SK-N-SH treated with all-trans-retinoic acid at 6 μM for 48 hours (cell line): ENCODE measurements at regions not wholly inside any gene's neighbourhood (a gene's known extent, or its start where the extent isn't known, plus 50 kb on each side); places are given as distances from the start of the nearest gene placed in this dataset.

ENCODE experiments used
- ATAC-seq: fragments of 200-7000 bp; cut with Tn5 transposase; 3 replicates; pipeline ENCODE4 v1.9.1; 2020; ENCODE audit warnings: mild to moderate bottlenecking, moderate library complexity
- ARNTL ChIP-seq: fragments of 450-650 bp; formaldehyde crosslinking; IDR thresholded peaks from 2 replicates; pipeline ENCODE4 v1.5.0; 2020; ENCODE audit warnings: low read depth, mild to moderate bottlenecking, moderate library complexity, borderline replicate concordance
- BACH2 ChIP-seq: fragments of 250-450 bp; sonication (Bioruptor Pico); IDR thresholded peaks from 2 replicates; pipeline ENCODE4 v1.9.0; 2021; ENCODE audit warnings: mild to moderate bottlenecking, borderline replicate concordance
- CREB5 ChIP-seq: fragments of 250-450 bp; sonication (Bioruptor Pico); IDR thresholded peaks from 2 replicates; pipeline ENCODE4 v1.5.1; 2020; ENCODE audit warnings: low read depth, mild to moderate bottlenecking, moderate library complexity
- CSDC2 ChIP-seq: fragments of 250-450 bp; sonication (Bioruptor Pico); IDR thresholded peaks from 2 replicates; pipeline ENCODE4 v1.5.0; 2020; ENCODE audit warnings: mild to moderate bottlenecking, moderate library complexity
- CSRNP3 ChIP-seq: fragments of 250-450 bp; sonication (Bioruptor Pico); IDR thresholded peaks from 2 replicates; pipeline ENCODE4 v1.5.1; 2021; ENCODE audit warnings: mild to moderate bottlenecking, moderate library complexity
- ISL1 ChIP-seq: fragments of 250-450 bp; sonication (Bioruptor Pico); IDR thresholded peaks from 2 replicates; pipeline ENCODE4 v2.1.2; 2022; ENCODE audit warnings: mild to moderate bottlenecking, moderate library complexity
- OSR1 ChIP-seq: fragments of 250-450 bp; sonication (Bioruptor Pico); IDR thresholded peaks from 2 replicates; pipeline ENCODE4 v1.8.0; 2022; ENCODE audit warnings: moderate library complexity, mild to moderate bottlenecking, inconsistent platforms
- PATZ1 ChIP-seq: fragments of 250-450 bp; sonication (Bioruptor Pico); IDR thresholded peaks from 2 replicates; pipeline ENCODE4 v1.8.0; 2020; ENCODE audit warnings: mild to moderate bottlenecking, moderate library complexity, borderline replicate concordance
- POU6F1 ChIP-seq: fragments of 250-450 bp; sonication (Bioruptor Pico); IDR thresholded peaks from 2 replicates; pipeline ENCODE4 v1.8.0; 2021; ENCODE audit warnings: low read depth, mild to moderate bottlenecking, moderate library complexity, borderline replicate concordance
- PPARA ChIP-seq: fragments of 250-450 bp; sonication (Bioruptor Pico); IDR thresholded peaks from 2 replicates; pipeline ENCODE4 v1.5.0; 2020; ENCODE audit warnings: mild to moderate bottlenecking, borderline replicate concordance
- RARB ChIP-seq: fragments of 250-450 bp; sonication (Bioruptor Pico); IDR thresholded peaks from 2 replicates; pipeline ENCODE4 v1.8.0; 2021; ENCODE audit warnings: mild to moderate bottlenecking, moderate library complexity
- SNAI2 ChIP-seq: fragments of 250-450 bp; sonication (Bioruptor Pico); IDR thresholded peaks from 2 replicates; pipeline ENCODE4 v1.5.0; 2020; ENCODE audit warnings: mild to moderate bottlenecking, moderate library complexity
- TCF4 ChIP-seq: fragments of 250-450 bp; sonication (Bioruptor Pico); IDR thresholded peaks from 2 replicates; pipeline ENCODE4 v1.8.0; 2021; ENCODE audit warnings: mild to moderate bottlenecking, moderate library complexity, borderline replicate concordance
- TSHZ2 ChIP-seq: fragments of 250-450 bp; sonication (Bioruptor Pico); IDR thresholded peaks from 2 replicates; pipeline ENCODE4 v1.5.0; 2020; ENCODE audit warnings: mild to moderate bottlenecking, moderate library complexity
- ZC3H10 ChIP-seq: fragments of 250-450 bp; sonication (Bioruptor Pico); IDR thresholded peaks from 2 replicates; pipeline ENCODE4 v1.5.1; 2021; ENCODE audit warnings: mild to moderate bottlenecking, moderate library complexity
- ZFP3 ChIP-seq: fragments of 250-450 bp; sonication (Bioruptor Pico); IDR thresholded peaks from 2 replicates; pipeline ENCODE4 v1.5.0; 2020; ENCODE audit warnings: mild to moderate bottlenecking, moderate library complexity
- ZFP30 ChIP-seq: fragments of 450-650 bp; formaldehyde crosslinking; IDR thresholded peaks from 2 replicates; pipeline ENCODE4 v1.5.0; 2022; ENCODE audit warnings: mild to moderate bottlenecking, moderate library complexity
- ZNF565 ChIP-seq: fragments of 450-650 bp; formaldehyde crosslinking; conservative IDR thresholded peaks from 2 replicates; pipeline ENCODE4 v1.5.0; 2020; ENCODE audit warnings: low read depth, mild to moderate bottlenecking, moderate library complexity
- ZNF70 ChIP-seq: fragments of 450-650 bp; formaldehyde crosslinking; IDR thresholded peaks from 2 replicates; pipeline ENCODE4 v1.5.0; 2020; ENCODE audit warnings: mild to moderate bottlenecking, moderate library complexity
- ZNF8 ChIP-seq: fragments of 450-650 bp; formaldehyde crosslinking; IDR thresholded peaks from 2 replicates; pipeline ENCODE4 v1.5.0; 2020; ENCODE audit warnings: mild to moderate bottlenecking, moderate library complexity

GRCh38 chr6:144617708-144618107 lies 332.6 kb downstream of the UTRN start:
- ATAC-seq: no peak
- TF ChIP-seq BACH2 (CRISPR knock-in tag): no peak
- no peak for TF ChIP-seq TSHZ2 (CRISPR knock-in tag)
- no peak for TF ChIP-seq PATZ1
- no peak for TF ChIP-seq ZNF70 (CRISPR knock-in tag)
- no peak for TF ChIP-seq ZNF565 (CRISPR knock-in tag)
- no peak for TF ChIP-seq CSRNP3
- no peak for TF ChIP-seq OSR1 (CRISPR knock-in tag)
- TF ChIP-seq CREB5 (CRISPR knock-in tag): no peak
- TF ChIP-seq CSDC2 (CRISPR knock-in tag): no peak
- no peak for TF ChIP-seq ZNF8 (CRISPR knock-in tag)
- no peak for TF ChIP-seq ZFP30 (CRISPR knock-in tag)
- TF ChIP-seq RARB (CRISPR knock-in tag): no peak
- no peak for TF ChIP-seq PPARA
- TF ChIP-seq ARNTL: no peak
- TF ChIP-seq ISL1 (CRISPR knock-in tag): no peak
- TF ChIP-seq, all 23 proteins: peak for 0

- TF ChIP-seq PPARA: no peak
- no peak for TF ChIP-seq ZC3H10 (CRISPR knock-in tag)
- no peak for TF ChIP-seq BACH2 (CRISPR knock-in tag)
- no peak for TF ChIP-seq SNAI2
- no peak for TF ChIP-seq RARB (CRISPR knock-in tag)
- TF ChIP-seq POU6F1 (CRISPR knock-in tag): no peak
- TF ChIP-seq ZNF70 (CRISPR knock-in tag): no peak
- no peak for TF ChIP-seq ZNF565 (CRISPR knock-in tag)
- no peak for TF ChIP-seq TCF4 (CRISPR knock-in tag)
- no peak for TF ChIP-seq ZNF8 (CRISPR knock-in tag)
- no peak for TF ChIP-seq PATZ1
- ATAC-seq: no peak
Observed at GRCh38 chr6:144619966-144620365, 334.8 kb downstream of the UTRN start.

GRCh38 chr6:144621332-144621731 lies 336.2 kb downstream of the UTRN start:
- TF ChIP-seq ISL1 (CRISPR knock-in tag) (no peak), ZFP3 (CRISPR knock-in tag) (no peak), TCF4 (CRISPR knock-in tag) (no peak), TSHZ2 (CRISPR knock-in tag) (no peak), ZNF8 (CRISPR knock-in tag) (no peak), PPARA (no peak), OSR1 (CRISPR knock-in tag) (no peak), ZFP30 (CRISPR knock-in tag) (no peak), ZNF70 (CRISPR knock-in tag) (no peak), RARB (CRISPR knock-in tag) (no peak), ARNTL (no peak), SNAI2 (no peak)
- ATAC-seq: no peak
